B cell (primary cell): ENCODE measurements at regions not wholly inside any gene's neighbourhood (a gene's known extent, or its start where the extent isn't known, plus 50 kb on each side); places are given as distances from the start of the nearest gene placed in this dataset.

Source experiments
- ATAC-seq: fragments of 200-7000 bp; cut with Tn5 transposase; one replicate; pipeline ENCODE4 v1.10.0; 2021; ENCODE audit warnings: low read depth, mild to moderate bottlenecking, moderate number of reproducible peaks, moderate library complexity
- CTCF ChIA-PET: fragments of 350-600 bp; sonication (Branson Sonifier 250); formaldehyde crosslinking; loops from one replicate; lab custom pipeline; 2021; ENCODE audit warnings: antibody characterized with exemption, inconsistent platforms; lab: Charles Lee
- POLR2A ChIA-PET: fragments of 350-600 bp; sonication (Branson Sonifier 250); formaldehyde crosslinking; loops from one replicate; lab custom pipeline; 2021; ENCODE audit warnings: antibody characterized with exemption; lab: Charles Lee
- DNase-seq: peaks from one replicate; pipeline ENCODE4 v3.0.0; 2013
- H2AFZ ChIP-seq: 2 replicates; pipeline ENCODE4 v1.6.1; 2012; ENCODE audit warnings: mild to moderate bottlenecking, low read depth, low read length; ENCODE audit not compliant: insufficient read depth, poor library complexity, severe bottlenecking
- H3K27ac ChIP-seq, 2 donors: 1 replicate in 1 of 2; 2 replicates in 1 of 2; pipeline ENCODE4 v1.5.1; 2012 to 2013; ENCODE audit warnings: low read length in 2 of 2, mild to moderate bottlenecking in 2 of 2, moderate library complexity in 1 of 2
- H3K27me3 ChIP-seq, 4 experiments: fragments of 200-600 bp in 1 of 4; sonication (generic) in 1 of 4; replicated peaks in 1 of 4; 1 replicate in 2 of 4; 2 replicates in 2 of 4; pipeline versions ENCODE4 v1.6.1 to v1.7.0; 2013 to 2016; ENCODE audit warnings: low read length in 3 of 4, mild to moderate bottlenecking in 2 of 4, mixed read lengths in 1 of 4, moderate library complexity in 1 of 4; ENCODE audit not compliant: insufficient read depth in 4 of 4, control insufficient read depth in 3 of 4; ENCODE audit errors: control extremely low read depth in 1 of 4
- H3K36me3 ChIP-seq, 2 experiments: replicated peaks in 1 of 2; 1 replicate in 1 of 2; 2 replicates in 1 of 2; pipeline versions ENCODE4 v1.6.1 to v1.7.1; 2013; ENCODE audit warnings: low read length in 1 of 2; ENCODE audit not compliant: insufficient read depth in 2 of 2, control insufficient read depth in 1 of 2; ENCODE audit errors: control extremely low read depth in 1 of 2, extremely low read depth in 1 of 2
- H3K4me1 ChIP-seq, 2 donors: fragments of 200-600 bp in 1 of 2; sonication (generic) in 1 of 2; 1 replicate in 1 of 2; 2 replicates in 1 of 2; pipeline versions ENCODE4 v1.5.1 to v1.6.1; 2013 to 2017; ENCODE audit warnings: low read length in 2 of 2; ENCODE audit not compliant: control insufficient read depth in 2 of 2, insufficient read depth in 2 of 2
- H3K4me2 ChIP-seq: replicated peaks from 2 replicates; pipeline ENCODE3; 2012; ENCODE audit warnings: mild to moderate bottlenecking, low read depth, low read length; ENCODE audit not compliant: poor library complexity, severe bottlenecking
- H3K4me3 ChIP-seq, 5 experiments: fragments of 200-600 bp in 1 of 5; sonication (generic) in 1 of 5; 1 replicate in 3 of 5; 2 replicates in 2 of 5; pipeline versions ENCODE4 v1.5.1 to v1.7.0; 2011 to 2016; ENCODE audit warnings: low read length in 4 of 5, mild to moderate bottlenecking in 4 of 5, low read depth in 2 of 5, control low read depth in 1 of 5, moderate library complexity in 1 of 5; ENCODE audit not compliant: insufficient read depth in 1 of 5; ENCODE audit errors: control extremely low read depth in 1 of 5, extremely low read depth in 1 of 5
- H3K79me2 ChIP-seq: fragments of 200-600 bp; sonication (generic); one replicate; pipeline ENCODE4 v1.6.0; 2016; ENCODE audit warnings: low read length; ENCODE audit not compliant: control insufficient read depth, insufficient read depth
- H3K9ac ChIP-seq: fragments of 200-600 bp; sonication (generic); 2 replicates; pipeline ENCODE4 v1.6.1; 2017; ENCODE audit warnings: mild to moderate bottlenecking, low read length, moderate library complexity
- H3K9me3 ChIP-seq, 3 donors: one replicate each; pipeline versions ENCODE4 v1.6.1 to v1.7.1; 2013; ENCODE audit warnings: low read length in 2 of 3; ENCODE audit not compliant: control insufficient read depth in 2 of 3, insufficient read depth in 1 of 3; ENCODE audit errors: control extremely low read depth in 1 of 3
- H4K20me1 ChIP-seq: 2 replicates; pipeline ENCODE4 v1.6.0; 2012; ENCODE audit warnings: mild to moderate bottlenecking, low read length; ENCODE audit not compliant: insufficient read depth, control insufficient read depth, poor library complexity, severe bottlenecking
- H3K27ac Mint-ChIP-seq: one replicate; pipeline ENCODE4 v1.8.0; 2021; ENCODE audit warnings: mixed read lengths
- H3K27me3 Mint-ChIP-seq: one replicate; pipeline ENCODE4 v1.8.0; 2021; ENCODE audit warnings: mixed read lengths
- H3K4me1 Mint-ChIP-seq: one replicate; pipeline ENCODE4 v1.8.0; 2021; ENCODE audit warnings: mixed read lengths
- H3K4me3 Mint-ChIP-seq: one replicate; pipeline ENCODE4 v1.8.0; 2021; ENCODE audit warnings: mixed read lengths
- H3K9me3 Mint-ChIP-seq: one replicate; pipeline ENCODE4 v1.8.0; 2022; ENCODE audit warnings: mixed read lengths; ENCODE audit not compliant: insufficient read depth
- EZH2 ChIP-seq: IDR thresholded peaks from 2 replicates; pipeline ENCODE4 v1.6.1; 2012; ENCODE audit warnings: borderline replicate concordance, low read depth, mild to moderate bottlenecking, moderate library complexity, low read length; ENCODE audit not compliant: insufficient read depth, poor library complexity, severe bottlenecking
- WGBS: methylation state at CpG from one replicate; pipeline ENCODE4 v1.1.5; 2013; ENCODE audit warnings: missing lambda C conversion rate; ENCODE audit not compliant: insufficient coverage; 5-methylcytosine and 5-hydroxymethylcytosine counted together
- intact Hi-C: fragments of 100-400 bp; cut with micrococcal nuclease; formaldehyde crosslinking; loops from one replicate; pipeline ENCODE4 v1.10.0; 2022
- TF ChIP-seq, protein P1 (sequence below): fragments of 200-600 bp; IDR thresholded peaks from one replicate; pipeline ENCODE4 v1.8.0; 2022; ENCODE audit warnings: antibody characterized with exemption, mild to moderate bottlenecking

DNA sequence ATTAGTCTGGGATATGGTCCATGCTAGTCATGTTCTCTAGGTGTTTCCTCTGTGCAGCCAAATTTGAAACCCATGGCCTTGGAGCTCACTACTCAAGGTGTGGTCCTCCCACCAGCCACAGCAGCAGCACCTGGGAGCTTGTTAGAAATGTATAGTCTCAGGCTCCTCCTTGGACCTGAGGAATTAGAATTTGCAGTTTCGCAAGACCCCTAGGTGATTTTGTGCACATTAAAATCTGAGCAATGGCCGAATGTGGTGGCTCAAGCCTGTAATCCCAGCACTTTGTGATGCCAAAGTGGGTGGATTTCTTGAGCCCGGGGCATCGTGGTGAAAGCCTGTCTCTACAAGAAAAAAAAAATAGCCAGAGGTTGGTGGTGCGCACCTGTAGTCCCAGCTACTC is 72.3 kb upstream of the NEK6 start:
- no peaks in the 10 kb centered on the region for H3K36me3 ChIP-seq
- CTCF ChIA-PET = interaction anchor here (0.8 to 2.3 kb wide), 3 partner anchors 32 to 190 kb away, joined by 3 to 8 read pairs (median 4); no protein-coding TSS in a partner anchor
- H3K4me1 Mint-ChIP-seq = peaks cover 3% of the 10 kb centered on the region

DNA sequence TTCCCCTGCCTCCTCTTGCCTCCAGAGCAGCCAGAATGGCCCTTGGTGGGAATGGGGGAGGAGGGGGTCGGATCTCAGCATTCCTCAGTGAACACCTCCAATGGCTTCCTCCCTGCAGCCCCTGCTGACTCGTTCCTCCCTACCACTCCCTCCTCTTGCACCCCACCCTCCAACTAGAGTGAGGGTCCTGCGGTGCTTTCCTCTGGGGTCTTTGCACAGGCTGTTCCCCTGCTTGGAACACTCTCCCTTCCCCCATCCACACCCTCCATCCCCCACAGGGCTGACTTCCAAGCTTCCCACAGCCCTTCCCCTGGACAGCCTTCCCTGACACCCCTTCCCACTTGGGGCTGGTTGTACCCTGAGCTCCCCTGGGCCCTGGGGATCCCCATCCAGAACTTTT is 70.4 kb upstream of the NEK6 start:
- Mint-ChIP-seq H3K4me1 (peaks cover 3% of the 10 kb centered on the region), H3K27ac (no peak overlapping the region), H3K27me3 (no peaks in the 10 kb centered on the region), H3K4me3 (no peak overlapping the region), H3K9me3 (no peaks in the 10 kb centered on the region)
- ChIA-PET CTCF (interaction anchor here (1.1 kb wide), 1 partner anchor 60 kb away, joined by 4 read pairs; no protein-coding TSS in a partner anchor), POLR2A (no interaction called here)
- intact Hi-C loops = no loop called here
- H3K9me3 ChIP-seq = peaks cover 0 to 8% (median 5%) of the 10 kb centered on the region in 3 donors
- no peak overlapping the region for H3K4me2 ChIP-seq
- no peak overlapping the region for H2AFZ ChIP-seq
- ATAC-seq (no peak), DNase-seq (no peak)
- H3K9ac ChIP-seq = no peak overlapping the region
- H3K27me3 ChIP-seq = no peaks in the 10 kb centered on the region
- H3K4me3 ChIP-seq = no peak overlapping the region
- WGBS = 96% methylated on average over 2 of the region's 3 CpGs
- TF ChIP-seq, protein P1, sequence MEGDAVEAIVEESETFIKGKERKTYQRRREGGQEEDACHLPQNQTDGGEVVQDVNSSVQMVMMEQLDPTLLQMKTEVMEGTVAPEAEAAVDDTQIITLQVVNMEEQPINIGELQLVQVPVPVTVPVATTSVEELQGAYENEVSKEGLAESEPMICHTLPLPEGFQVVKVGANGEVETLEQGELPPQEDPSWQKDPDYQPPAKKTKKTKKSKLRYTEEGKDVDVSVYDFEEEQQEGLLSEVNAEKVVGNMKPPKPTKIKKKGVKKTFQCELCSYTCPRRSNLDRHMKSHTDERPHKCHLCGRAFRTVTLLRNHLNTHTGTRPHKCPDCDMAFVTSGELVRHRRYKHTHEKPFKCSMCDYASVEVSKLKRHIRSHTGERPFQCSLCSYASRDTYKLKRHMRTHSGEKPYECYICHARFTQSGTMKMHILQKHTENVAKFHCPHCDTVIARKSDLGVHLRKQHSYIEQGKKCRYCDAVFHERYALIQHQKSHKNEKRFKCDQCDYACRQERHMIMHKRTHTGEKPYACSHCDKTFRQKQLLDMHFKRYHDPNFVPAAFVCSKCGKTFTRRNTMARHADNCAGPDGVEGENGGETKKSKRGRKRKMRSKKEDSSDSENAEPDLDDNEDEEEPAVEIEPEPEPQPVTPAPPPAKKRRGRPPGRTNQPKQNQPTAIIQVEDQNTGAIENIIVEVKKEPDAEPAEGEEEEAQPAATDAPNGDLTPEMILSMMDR = no peak
- no peak for TF ChIP-seq EZH2
- no peaks in the 10 kb centered on the region for H3K36me3 ChIP-seq
- H3K4me1 ChIP-seq = no peaks in the 10 kb centered on the region
- H3K27ac ChIP-seq = no peak overlapping the region
- no peaks in the 10 kb centered on the region for H4K20me1 ChIP-seq
- no peaks in the 10 kb centered on the region for H3K79me2 ChIP-seq

More for the DNA sequence above, 72.3 kb upstream of the NEK6 start:
- H3K79me2 ChIP-seq = no peaks in the 10 kb centered on the region
- TF ChIP-seq, protein P1 = no peak
- no peak for TF ChIP-seq EZH2
- no peaks in the 10 kb centered on the region for H3K27me3 Mint-ChIP-seq
- H2AFZ ChIP-seq = no peak overlapping the region
- ATAC-seq = no peak
- H3K9me3 Mint-ChIP-seq = no peaks in the 10 kb centered on the region
- POLR2A ChIA-PET = no interaction called here
- no peak overlapping the region for H3K4me3 Mint-ChIP-seq
- intact Hi-C loops = no loop called here
- WGBS = 93% methylated on average over 4 of the region's 5 CpGs
- no peak overlapping the region for H3K27ac Mint-ChIP-seq
- no peak for DNase-seq
- no peak overlapping the region for H3K27ac ChIP-seq
- no peak overlapping the region for H3K9ac ChIP-seq
- no peak overlapping the region for H3K4me2 ChIP-seq
- H3K27me3 ChIP-seq = peaks cover 0 to 4% (median 0%) of the 10 kb centered on the region in 4 experiments
- H3K4me3 ChIP-seq = no peak overlapping the region
- H3K9me3 ChIP-seq = peaks cover 0 to 5% (median 4%) of the 10 kb centered on the region in 3 donors
- no peaks in the 10 kb centered on the region for H4K20me1 ChIP-seq
- H3K4me1 ChIP-seq = no peaks in the 10 kb centered on the region
